Stomach (tissue), 4 donors: ENCODE measurements at regions not wholly inside any gene's neighbourhood (a gene's known extent, or its start where the extent isn't known, plus 50 kb on each side); places are given as distances from the start of the nearest gene placed in this dataset.

Source experiments
- CTCF ChIP-seq, 7 experiments: fragments of 450-650 bp in 4 of 7; fragments of 200-600 bp in 3 of 7; sonication (generic) in 3 of 7; IDR thresholded peaks; one replicate each; pipeline ENCODE4 v1.5.1; 2016 to 2019; ENCODE audit warnings: antibody characterized with exemption in 7 of 7, control low read depth in 2 of 7, mild to moderate bottlenecking in 1 of 7
- EP300 ChIP-seq: sonication (generic); formaldehyde crosslinking; IDR thresholded peaks from one replicate; pipeline ENCODE4 v1.6.1; 2017; ENCODE audit warnings: antibody characterized with exemption
- POLR2A ChIP-seq, 4 donors: fragments of 450-650 bp; IDR thresholded peaks; one replicate each; pipeline ENCODE4 v1.6.1; 2016; ENCODE audit warnings: antibody characterized with exemption in 4 of 4, control low read depth in 2 of 4, mild to moderate bottlenecking in 1 of 4, moderate library complexity in 1 of 4
- POLR2AphosphoS5 ChIP-seq, 3 donors: sonication (generic); formaldehyde crosslinking; IDR thresholded peaks; one replicate each; pipeline ENCODE4 v1.6.1; 2016; ENCODE audit warnings: antibody characterized with exemption in 3 of 3

- TF ChIP-seq CTCF (IDR thresholded peaks at IDR 0.05) (no peak), POLR2AphosphoS5 (IDR thresholded peaks at IDR 0.05) (no peak), EP300 (no peak), POLR2A (IDR thresholded peaks at IDR 0.05) (no peak)
Observed at GRCh38 chr12:17283563-17283962, 677.6 kb upstream of the LMO3 start.
